SK-N-SH treated with all-trans-retinoic acid at 6 μM for 48 hours (cell line): ENCODE measurements at regions not wholly inside any gene's neighbourhood (a gene's known extent, or its start where the extent isn't known, plus 50 kb on each side); places are given as distances from the start of the nearest gene placed in this dataset.

Experiments used
- ATAC-seq: fragments of 200-7000 bp; cut with Tn5 transposase; 3 replicates; pipeline ENCODE4 v1.9.1; 2020; ENCODE audit warnings: mild to moderate bottlenecking, moderate library complexity
- ARNTL ChIP-seq: fragments of 450-650 bp; formaldehyde crosslinking; IDR thresholded peaks from 2 replicates; pipeline ENCODE4 v1.5.0; 2020; ENCODE audit warnings: low read depth, mild to moderate bottlenecking, moderate library complexity, borderline replicate concordance
- BACH2 ChIP-seq: fragments of 250-450 bp; sonication (Bioruptor Pico); IDR thresholded peaks from 2 replicates; pipeline ENCODE4 v1.9.0; 2021; ENCODE audit warnings: mild to moderate bottlenecking, borderline replicate concordance
- CREB5 ChIP-seq: fragments of 250-450 bp; sonication (Bioruptor Pico); IDR thresholded peaks from 2 replicates; pipeline ENCODE4 v1.5.1; 2020; ENCODE audit warnings: low read depth, mild to moderate bottlenecking, moderate library complexity
- CSDC2 ChIP-seq: fragments of 250-450 bp; sonication (Bioruptor Pico); IDR thresholded peaks from 2 replicates; pipeline ENCODE4 v1.5.0; 2020; ENCODE audit warnings: mild to moderate bottlenecking, moderate library complexity
- CSRNP3 ChIP-seq: fragments of 250-450 bp; sonication (Bioruptor Pico); IDR thresholded peaks from 2 replicates; pipeline ENCODE4 v1.5.1; 2021; ENCODE audit warnings: mild to moderate bottlenecking, moderate library complexity
- ESRRG ChIP-seq: fragments of 250-450 bp; sonication (Bioruptor Pico); IDR thresholded peaks from 2 replicates; pipeline ENCODE4 v1.6.1; 2021; ENCODE audit warnings: mild to moderate bottlenecking
- GLIS3 ChIP-seq: fragments of 250-450 bp; sonication (Bioruptor Pico); IDR thresholded peaks from 2 replicates; pipeline ENCODE4 v1.5.0; 2020; ENCODE audit warnings: mild to moderate bottlenecking, moderate library complexity
- ISL1 ChIP-seq: fragments of 250-450 bp; sonication (Bioruptor Pico); IDR thresholded peaks from 2 replicates; pipeline ENCODE4 v2.1.2; 2022; ENCODE audit warnings: mild to moderate bottlenecking, moderate library complexity
- OSR1 ChIP-seq: fragments of 250-450 bp; sonication (Bioruptor Pico); IDR thresholded peaks from 2 replicates; pipeline ENCODE4 v1.8.0; 2022; ENCODE audit warnings: moderate library complexity, mild to moderate bottlenecking, inconsistent platforms
- POU6F1 ChIP-seq: fragments of 250-450 bp; sonication (Bioruptor Pico); IDR thresholded peaks from 2 replicates; pipeline ENCODE4 v1.8.0; 2021; ENCODE audit warnings: low read depth, mild to moderate bottlenecking, moderate library complexity, borderline replicate concordance
- PPARA ChIP-seq: fragments of 250-450 bp; sonication (Bioruptor Pico); IDR thresholded peaks from 2 replicates; pipeline ENCODE4 v1.5.0; 2020; ENCODE audit warnings: mild to moderate bottlenecking, borderline replicate concordance
- RARB ChIP-seq: fragments of 250-450 bp; sonication (Bioruptor Pico); IDR thresholded peaks from 2 replicates; pipeline ENCODE4 v1.8.0; 2021; ENCODE audit warnings: mild to moderate bottlenecking, moderate library complexity
- SNAI2 ChIP-seq: fragments of 250-450 bp; sonication (Bioruptor Pico); IDR thresholded peaks from 2 replicates; pipeline ENCODE4 v1.5.0; 2020; ENCODE audit warnings: mild to moderate bottlenecking, moderate library complexity
- TCF4 ChIP-seq: fragments of 250-450 bp; sonication (Bioruptor Pico); IDR thresholded peaks from 2 replicates; pipeline ENCODE4 v1.8.0; 2021; ENCODE audit warnings: mild to moderate bottlenecking, moderate library complexity, borderline replicate concordance
- TOX ChIP-seq: fragments of 250-450 bp; sonication (Bioruptor Pico); IDR thresholded peaks from 2 replicates; pipeline ENCODE4 v1.8.0; 2021; ENCODE audit warnings: mild to moderate bottlenecking, moderate library complexity, borderline replicate concordance
- TSHZ2 ChIP-seq: fragments of 250-450 bp; sonication (Bioruptor Pico); IDR thresholded peaks from 2 replicates; pipeline ENCODE4 v1.5.0; 2020; ENCODE audit warnings: mild to moderate bottlenecking, moderate library complexity
- ZC3H10 ChIP-seq: fragments of 250-450 bp; sonication (Bioruptor Pico); IDR thresholded peaks from 2 replicates; pipeline ENCODE4 v1.5.1; 2021; ENCODE audit warnings: mild to moderate bottlenecking, moderate library complexity
- ZFP3 ChIP-seq: fragments of 250-450 bp; sonication (Bioruptor Pico); IDR thresholded peaks from 2 replicates; pipeline ENCODE4 v1.5.0; 2020; ENCODE audit warnings: mild to moderate bottlenecking, moderate library complexity
- ZFP30 ChIP-seq: fragments of 450-650 bp; formaldehyde crosslinking; IDR thresholded peaks from 2 replicates; pipeline ENCODE4 v1.5.0; 2022; ENCODE audit warnings: mild to moderate bottlenecking, moderate library complexity
- ZNF565 ChIP-seq: fragments of 450-650 bp; formaldehyde crosslinking; conservative IDR thresholded peaks from 2 replicates; pipeline ENCODE4 v1.5.0; 2020; ENCODE audit warnings: low read depth, mild to moderate bottlenecking, moderate library complexity
- ZNF70 ChIP-seq: fragments of 450-650 bp; formaldehyde crosslinking; IDR thresholded peaks from 2 replicates; pipeline ENCODE4 v1.5.0; 2020; ENCODE audit warnings: mild to moderate bottlenecking, moderate library complexity
- ZNF8 ChIP-seq: fragments of 450-650 bp; formaldehyde crosslinking; IDR thresholded peaks from 2 replicates; pipeline ENCODE4 v1.5.0; 2020; ENCODE audit warnings: mild to moderate bottlenecking, moderate library complexity
- TF ChIP-seq, protein P1 (sequence below): fragments of 250-450 bp; sonication (Bioruptor Pico); IDR thresholded peaks from 2 replicates; pipeline ENCODE4 v1.8.0; 2020; ENCODE audit warnings: mild to moderate bottlenecking, moderate library complexity, borderline replicate concordance

GRCh38 chr11:42528911-42529310 lies 782.9 kb upstream of the API5 start:
- TF ChIP-seq, protein P1, sequence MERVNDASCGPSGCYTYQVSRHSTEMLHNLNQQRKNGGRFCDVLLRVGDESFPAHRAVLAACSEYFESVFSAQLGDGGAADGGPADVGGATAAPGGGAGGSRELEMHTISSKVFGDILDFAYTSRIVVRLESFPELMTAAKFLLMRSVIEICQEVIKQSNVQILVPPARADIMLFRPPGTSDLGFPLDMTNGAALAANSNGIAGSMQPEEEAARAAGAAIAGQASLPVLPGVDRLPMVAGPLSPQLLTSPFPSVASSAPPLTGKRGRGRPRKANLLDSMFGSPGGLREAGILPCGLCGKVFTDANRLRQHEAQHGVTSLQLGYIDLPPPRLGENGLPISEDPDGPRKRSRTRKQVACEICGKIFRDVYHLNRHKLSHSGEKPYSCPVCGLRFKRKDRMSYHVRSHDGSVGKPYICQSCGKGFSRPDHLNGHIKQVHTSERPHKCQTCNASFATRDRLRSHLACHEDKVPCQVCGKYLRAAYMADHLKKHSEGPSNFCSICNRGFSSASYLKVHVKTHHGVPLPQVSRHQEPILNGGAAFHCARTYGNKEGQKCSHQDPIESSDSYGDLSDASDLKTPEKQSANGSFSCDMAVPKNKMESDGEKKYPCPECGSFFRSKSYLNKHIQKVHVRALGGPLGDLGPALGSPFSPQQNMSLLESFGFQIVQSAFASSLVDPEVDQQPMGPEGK (CRISPR knock-in tag) = no peak
- no peak for TF ChIP-seq BACH2 (CRISPR knock-in tag)
- TF ChIP-seq, all 23 proteins: peak for 0
- no peak for ATAC-seq

GRCh38 chr11:42536611-42537360 lies 775.0 kb upstream of the API5 start:
- TF ChIP-seq TOX = no peak
- TF ChIP-seq ZNF70 (CRISPR knock-in tag) = no peak
- TF ChIP-seq PPARA = no peak
- TF ChIP-seq ARNTL (CRISPR knock-in tag) = no peak
- TF ChIP-seq CREB5 = no peak
- no peak for TF ChIP-seq BACH2 (CRISPR knock-in tag)
- no peak for TF ChIP-seq ZFP30 (CRISPR knock-in tag)
- no peak for TF ChIP-seq TSHZ2 (CRISPR knock-in tag)
- TF ChIP-seq POU6F1 (CRISPR knock-in tag) = no peak
- no peak for TF ChIP-seq ZNF565 (CRISPR knock-in tag)
- TF ChIP-seq ZNF8 = no peak
- no peak for TF ChIP-seq ZFP3 (CRISPR knock-in tag)
- TF ChIP-seq ZC3H10 (CRISPR knock-in tag) = no peak
- no peak for TF ChIP-seq ISL1
- no peak for TF ChIP-seq TCF4 (CRISPR knock-in tag)
- no peak for TF ChIP-seq ESRRG (CRISPR knock-in tag)
- TF ChIP-seq CSRNP3 (CRISPR knock-in tag) = no peak

DNA sequence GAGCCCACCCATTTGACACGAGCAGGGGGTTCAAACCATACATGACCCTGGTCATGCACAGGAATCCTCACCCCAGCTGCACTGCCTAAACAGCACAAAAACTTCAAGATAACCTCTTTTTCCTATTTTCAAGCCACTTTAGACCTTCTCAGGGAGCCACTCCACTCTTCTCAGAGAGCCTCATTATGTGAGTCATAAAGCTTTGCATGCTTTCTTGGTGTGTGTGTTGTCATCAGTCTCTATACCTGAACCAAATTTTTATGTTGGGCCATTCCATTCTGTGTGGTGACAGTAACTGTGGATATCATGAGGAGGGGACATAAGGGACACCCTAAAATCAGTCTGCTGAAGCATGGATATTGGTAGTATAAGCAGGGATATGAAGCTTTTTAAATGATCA lies 769.5 kb upstream of the API5 start:
- ATAC-seq = no peak
- no peak for TF ChIP-seq GLIS3
- no peak for TF ChIP-seq ZFP30 (CRISPR knock-in tag)
- TF ChIP-seq ARNTL (CRISPR knock-in tag) = no peak
- TF ChIP-seq, protein P1 (CRISPR knock-in tag) = no peak
- TF ChIP-seq TOX = no peak
- no peak for TF ChIP-seq BACH2 (CRISPR knock-in tag)
- TF ChIP-seq CSDC2 = no peak
- TF ChIP-seq SNAI2 = no peak
- no peak for TF ChIP-seq ZNF565 (CRISPR knock-in tag)
- no peak for TF ChIP-seq ZNF8
- no peak for TF ChIP-seq RARB (CRISPR knock-in tag)
- TF ChIP-seq ESRRG (CRISPR knock-in tag) = no peak
- TF ChIP-seq TSHZ2 (CRISPR knock-in tag) = no peak
- no peak for TF ChIP-seq ZFP3 (CRISPR knock-in tag)
- no peak for TF ChIP-seq ZNF70 (CRISPR knock-in tag)
- TF ChIP-seq OSR1 = no peak
- TF ChIP-seq ZC3H10 (CRISPR knock-in tag) = no peak

More at GRCh38 chr11:42536611-42537360, 775.0 kb upstream of the API5 start:
- no peak for ATAC-seq
